Gastrocnemius medialis (tissue), 4 donors: ENCODE measurements at regions not wholly inside any gene's neighbourhood (a gene's known extent, or its start where the extent isn't known, plus 50 kb on each side); places are given as distances from the start of the nearest gene placed in this dataset.
"Not testable (repeated sequence)": the region's sequence is repeated elsewhere in the genome, so short reads cannot be mapped to it uniquely, and the experiment has no call there.

Source experiments
- POLR2A ChIP-seq, 2 donors: fragments of 450-650 bp; IDR thresholded peaks; one replicate each; pipeline ENCODE4 v1.6.1; 2017; ENCODE audit warnings: antibody characterized with exemption in 2 of 2, mild to moderate bottlenecking in 2 of 2, moderate library complexity in 2 of 2
- TF ChIP-seq, protein P1 (sequence below), 5 experiments: fragments of 450-650 bp in 3 of 5; fragments of 200-600 bp in 2 of 5; sonication (generic) in 2 of 5; IDR thresholded peaks in 4 of 5; conservative IDR thresholded peaks in 1 of 5; 1 replicate in 4 of 5; 2 replicates in 1 of 5; pipeline ENCODE4 v1.5.1; 2016 to 2019; ENCODE audit warnings: antibody characterized with exemption in 5 of 5, mild to moderate bottlenecking in 3 of 5, moderate library complexity in 3 of 5

DNA sequence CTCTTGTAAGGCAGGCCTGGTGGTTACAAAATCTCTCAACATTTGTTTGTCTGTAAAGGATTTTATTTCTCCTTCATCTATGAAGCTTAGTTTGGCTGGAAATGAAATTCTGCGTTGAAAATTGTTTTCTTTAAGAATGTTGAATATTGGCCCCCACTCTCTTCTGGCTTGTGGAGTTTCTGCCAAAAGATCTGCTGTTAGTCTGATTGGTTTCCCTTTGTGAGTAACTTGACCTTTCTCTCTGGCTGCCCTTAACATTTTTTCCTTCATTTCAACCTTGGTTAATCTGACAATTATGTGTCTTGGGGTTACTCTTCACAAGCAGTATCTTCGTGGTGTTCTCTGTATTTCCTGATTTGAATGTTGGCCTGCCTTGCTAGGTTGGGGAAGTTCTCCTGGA lies 186.1 kb upstream of the ZNF32 start:
- TF ChIP-seq, protein P1, sequence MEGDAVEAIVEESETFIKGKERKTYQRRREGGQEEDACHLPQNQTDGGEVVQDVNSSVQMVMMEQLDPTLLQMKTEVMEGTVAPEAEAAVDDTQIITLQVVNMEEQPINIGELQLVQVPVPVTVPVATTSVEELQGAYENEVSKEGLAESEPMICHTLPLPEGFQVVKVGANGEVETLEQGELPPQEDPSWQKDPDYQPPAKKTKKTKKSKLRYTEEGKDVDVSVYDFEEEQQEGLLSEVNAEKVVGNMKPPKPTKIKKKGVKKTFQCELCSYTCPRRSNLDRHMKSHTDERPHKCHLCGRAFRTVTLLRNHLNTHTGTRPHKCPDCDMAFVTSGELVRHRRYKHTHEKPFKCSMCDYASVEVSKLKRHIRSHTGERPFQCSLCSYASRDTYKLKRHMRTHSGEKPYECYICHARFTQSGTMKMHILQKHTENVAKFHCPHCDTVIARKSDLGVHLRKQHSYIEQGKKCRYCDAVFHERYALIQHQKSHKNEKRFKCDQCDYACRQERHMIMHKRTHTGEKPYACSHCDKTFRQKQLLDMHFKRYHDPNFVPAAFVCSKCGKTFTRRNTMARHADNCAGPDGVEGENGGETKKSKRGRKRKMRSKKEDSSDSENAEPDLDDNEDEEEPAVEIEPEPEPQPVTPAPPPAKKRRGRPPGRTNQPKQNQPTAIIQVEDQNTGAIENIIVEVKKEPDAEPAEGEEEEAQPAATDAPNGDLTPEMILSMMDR (IDR thresholded peaks at IDR 0.05 in 4 of 5, conservative IDR thresholded peaks at IDR 0.05 in 1 of 5) = not testable (repeated sequence)
- not testable (repeated sequence) for TF ChIP-seq POLR2A (IDR thresholded peaks at IDR 0.05)
